Activated T-cell treated with anti-CD3 and anti-CD28 coated beads for 48 hours (primary cell): ENCODE measurements at regions not wholly inside any gene's neighbourhood (a gene's known extent, or its start where the extent isn't known, plus 50 kb on each side); places are given as distances from the start of the nearest gene placed in this dataset.

Source experiments
- DNase-seq: peaks from one replicate; pipeline ENCODE4 v3.0.0-alpha.2; 2020; ENCODE audit warnings: low read depth

DNA sequence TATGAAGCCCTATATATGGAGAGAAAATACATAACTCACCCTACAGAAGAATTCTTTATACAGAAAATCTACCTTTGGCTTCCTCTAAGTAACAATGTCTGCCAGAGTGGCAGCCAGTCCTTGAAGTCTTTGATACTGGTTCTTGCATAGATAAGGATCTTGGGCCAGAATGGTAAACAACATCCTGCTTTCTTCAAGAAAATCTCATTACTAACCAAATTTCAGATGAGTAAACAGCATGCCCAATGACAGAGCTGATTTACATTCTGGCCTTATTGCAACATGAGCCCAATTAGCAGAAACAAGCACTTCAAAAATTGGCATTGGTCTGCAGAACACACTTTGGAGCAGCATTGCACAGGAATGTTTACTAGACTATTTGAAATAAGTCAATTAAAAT is 336.5 kb upstream of the ST6GAL2 start:
- no peak for DNase-seq

DNA sequence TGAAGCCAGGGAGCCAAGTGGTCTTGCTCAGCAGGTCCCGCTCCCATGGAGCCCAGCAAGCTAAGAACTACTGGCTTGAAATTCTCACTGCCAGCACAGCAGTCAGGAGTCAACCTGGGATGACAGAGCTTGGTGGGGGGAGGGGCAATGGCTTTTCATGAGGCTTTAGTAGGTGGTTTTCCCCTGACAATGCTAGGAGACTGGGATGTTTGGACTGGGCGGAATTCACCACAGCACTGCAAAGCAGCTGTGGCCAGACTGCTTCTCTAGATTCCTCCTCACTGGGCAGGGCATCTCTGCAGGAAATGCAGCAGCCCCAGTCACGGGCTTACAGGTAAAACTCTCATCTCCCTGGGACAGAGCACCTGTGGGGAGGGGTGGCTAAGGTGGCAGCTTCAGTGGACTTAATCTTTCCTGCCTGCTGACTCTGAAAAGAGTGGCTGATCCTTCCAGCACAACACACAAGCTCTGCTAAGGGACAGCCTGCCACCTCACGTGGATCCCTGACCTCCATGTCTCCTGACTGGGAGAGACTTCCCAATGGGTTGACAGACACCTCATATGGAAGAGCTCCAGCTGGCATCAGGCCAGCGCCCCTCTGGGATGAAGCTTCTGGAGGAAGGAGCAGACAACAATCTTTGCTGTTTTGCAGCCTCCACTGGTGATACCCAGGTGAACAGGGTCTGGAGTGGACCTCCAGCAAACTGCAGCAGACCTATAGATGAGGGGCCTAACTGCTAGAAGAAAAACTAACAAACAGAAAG is 349.7 kb upstream of the ST6GAL2 start:
- no peak for DNase-seq

DNA sequence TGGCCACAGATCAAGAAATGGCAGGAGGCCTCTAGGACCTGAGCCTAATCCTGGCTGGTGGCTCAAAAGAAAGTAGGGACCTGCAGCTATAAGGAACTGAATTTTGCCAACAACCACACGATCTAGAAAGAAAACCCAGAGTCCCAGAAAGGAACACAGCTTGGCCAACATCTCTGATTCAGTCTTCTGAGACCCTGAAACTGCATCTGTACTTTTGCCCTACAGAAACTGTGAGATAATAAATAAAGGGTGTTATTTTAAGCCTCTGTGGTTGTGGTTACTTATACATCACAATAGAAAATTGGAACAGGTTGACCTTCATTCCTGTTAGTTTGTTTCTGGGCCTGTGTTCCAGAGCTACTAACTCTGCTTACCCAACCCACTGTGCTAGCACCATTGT is 356.8 kb upstream of the ST6GAL2 start:
- DNase-seq: no peak

DNA sequence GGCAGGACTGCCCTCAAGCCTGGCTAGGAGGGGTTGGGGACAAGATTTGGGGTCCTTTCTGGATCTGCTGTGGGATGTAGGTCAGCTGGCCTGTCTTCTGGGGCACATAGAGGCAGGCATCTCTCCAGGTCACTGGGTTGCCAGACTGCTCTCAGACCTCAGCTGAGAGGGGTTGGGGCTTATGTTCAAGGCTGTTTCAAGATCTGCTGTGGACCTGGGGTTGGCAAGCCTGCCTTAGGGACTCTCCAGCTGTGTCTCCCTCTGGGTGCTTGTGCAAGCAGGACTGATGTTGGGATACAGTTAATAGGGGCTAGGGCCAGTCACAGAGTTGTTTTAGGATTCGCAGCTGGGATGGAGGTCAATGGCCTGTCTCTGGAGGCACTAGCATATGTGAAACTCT is 363.0 kb upstream of the ST6GAL2 start:
- DNase-seq: no peak

DNA sequence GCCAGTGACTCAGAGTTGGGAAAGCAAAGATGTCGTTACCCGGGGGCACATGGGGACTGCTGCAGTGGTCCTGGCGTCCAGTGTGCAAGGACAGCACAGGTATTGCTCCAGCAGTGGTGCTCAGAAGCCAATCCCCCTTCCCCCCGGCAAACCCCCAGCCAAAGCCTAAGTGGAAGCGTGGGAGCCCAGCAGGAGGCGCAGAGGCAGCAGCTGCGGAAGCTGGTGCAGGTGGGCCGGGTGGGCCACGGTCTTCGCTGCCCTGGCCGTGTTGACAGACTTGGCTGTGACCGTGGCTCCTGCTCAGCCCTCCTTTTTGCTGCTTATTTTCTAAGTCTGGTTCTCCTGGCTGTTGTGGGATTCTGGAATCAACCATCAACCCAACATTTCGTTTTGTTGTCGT is 369.8 kb upstream of the ST6GAL2 start:
- no peak for DNase-seq

DNA sequence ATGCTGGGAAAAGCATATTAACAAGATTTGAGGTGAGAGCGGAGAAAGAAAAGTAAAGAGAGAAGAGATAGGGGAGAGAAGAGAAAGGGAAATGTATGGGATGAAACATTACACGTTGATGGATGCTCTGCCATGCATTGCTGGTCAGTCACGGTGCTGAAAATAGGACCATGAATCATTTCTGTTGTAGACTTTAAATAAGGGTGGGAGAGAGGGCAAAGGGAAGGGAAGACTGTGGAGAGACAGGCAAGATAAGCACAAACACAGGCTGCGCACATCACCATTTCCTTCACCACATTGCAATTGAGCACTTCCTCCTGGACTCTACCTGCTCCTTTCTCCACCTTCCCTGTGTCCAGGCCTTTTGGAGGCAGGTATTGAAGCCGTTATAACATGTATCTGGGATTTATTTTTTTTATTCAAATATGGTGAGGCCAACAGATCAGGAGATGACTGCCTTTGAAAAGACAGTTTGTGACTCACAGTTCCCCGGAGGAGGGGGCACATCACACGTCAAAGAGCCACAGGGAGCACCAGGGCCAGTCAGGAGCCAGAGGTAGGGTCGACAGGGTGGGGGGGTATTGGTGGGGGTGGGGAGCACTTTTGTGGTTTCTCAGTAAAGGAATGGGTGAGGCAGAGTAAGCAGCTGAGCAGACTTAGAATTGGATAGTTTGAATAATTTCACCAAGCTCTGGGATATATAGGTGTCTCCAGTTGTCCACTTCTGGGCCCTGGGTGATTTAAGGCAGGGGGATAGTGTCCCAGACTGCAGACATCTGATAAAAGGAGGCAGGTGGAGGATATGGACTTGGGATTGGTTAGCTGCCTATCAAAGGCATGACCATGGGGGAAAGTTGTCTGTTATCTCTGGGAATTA is 372.8 kb upstream of the ST6GAL2 start:
- no peak for DNase-seq

DNA sequence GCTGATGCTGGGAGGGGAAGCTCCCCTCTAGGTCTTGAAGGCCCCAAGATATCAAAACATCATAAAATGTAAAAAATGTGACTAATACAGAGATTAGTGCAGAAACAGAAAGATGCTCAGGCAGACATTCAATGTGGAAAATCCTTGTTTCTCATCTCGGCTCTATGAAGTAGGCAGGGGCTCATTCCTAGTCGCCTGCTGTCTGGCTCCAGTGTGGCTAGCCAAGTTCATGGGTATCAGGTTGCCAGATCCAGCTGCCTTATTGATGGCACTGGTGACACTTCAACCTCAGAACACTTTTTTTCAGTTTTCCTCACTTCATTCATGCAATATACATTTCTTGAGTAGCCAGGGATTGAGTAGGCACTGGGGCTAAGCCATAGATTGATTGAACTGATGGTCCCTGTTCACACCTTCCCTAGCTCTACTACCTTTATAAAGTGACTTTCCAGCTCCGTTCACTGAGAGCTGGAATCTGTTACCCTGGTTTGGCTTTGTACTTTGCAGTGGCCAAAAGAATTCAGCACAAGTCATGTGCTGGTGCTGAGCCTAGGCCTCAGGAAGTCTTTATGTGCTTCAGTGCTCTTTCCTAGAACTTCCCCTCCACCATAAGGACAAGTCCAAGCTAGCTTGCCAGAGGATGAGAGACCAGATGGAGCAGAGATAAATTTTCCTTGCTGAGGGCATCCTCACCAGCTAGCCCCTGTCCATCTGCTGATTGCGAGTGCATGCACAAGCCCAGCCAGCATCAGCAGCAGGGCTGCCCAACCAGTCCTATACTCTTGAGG is 373.6 kb upstream of the ST6GAL2 start:
- DNase-seq: no peak

DNA sequence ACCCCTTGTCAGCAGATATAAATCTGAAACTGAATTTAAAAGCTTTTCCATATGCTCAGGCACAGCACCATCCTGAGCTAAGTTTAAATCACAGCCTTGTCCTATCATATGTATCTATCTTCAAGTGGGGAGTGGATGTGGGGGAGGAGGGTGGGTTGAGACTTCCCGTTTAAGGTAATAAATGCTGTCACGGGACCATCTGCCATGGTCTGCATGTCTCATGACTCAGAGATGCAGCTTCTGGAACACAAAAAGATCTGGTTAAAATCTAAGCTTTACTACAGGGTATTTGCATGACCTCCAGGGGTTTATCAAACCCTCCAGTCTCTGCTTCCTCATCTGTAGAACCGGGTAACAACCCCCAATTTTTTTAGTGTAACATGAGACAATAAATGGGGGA is 377.7 kb upstream of the ST6GAL2 start:
- no peak for DNase-seq

DNA sequence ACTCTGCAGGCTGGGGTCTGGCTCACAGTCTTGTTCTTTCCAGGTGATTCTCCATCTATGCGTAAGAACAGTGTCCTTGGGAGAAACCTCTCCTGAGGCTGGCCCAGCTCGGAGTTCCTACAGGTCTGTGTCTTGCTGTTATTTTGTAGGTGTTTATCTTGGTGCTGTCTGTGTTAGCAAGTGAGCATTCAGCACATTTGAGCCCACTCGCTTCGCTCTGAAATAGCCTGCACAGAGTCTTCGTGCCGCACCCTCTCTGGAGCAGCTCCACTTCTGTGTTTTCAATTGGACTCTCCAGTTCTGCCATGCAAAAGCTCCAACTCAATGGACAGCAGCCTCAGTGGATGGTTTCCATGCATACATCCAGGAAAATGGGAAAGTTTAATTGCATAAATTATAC is 378.2 kb upstream of the ST6GAL2 start:
- DNase-seq: no peak

DNA sequence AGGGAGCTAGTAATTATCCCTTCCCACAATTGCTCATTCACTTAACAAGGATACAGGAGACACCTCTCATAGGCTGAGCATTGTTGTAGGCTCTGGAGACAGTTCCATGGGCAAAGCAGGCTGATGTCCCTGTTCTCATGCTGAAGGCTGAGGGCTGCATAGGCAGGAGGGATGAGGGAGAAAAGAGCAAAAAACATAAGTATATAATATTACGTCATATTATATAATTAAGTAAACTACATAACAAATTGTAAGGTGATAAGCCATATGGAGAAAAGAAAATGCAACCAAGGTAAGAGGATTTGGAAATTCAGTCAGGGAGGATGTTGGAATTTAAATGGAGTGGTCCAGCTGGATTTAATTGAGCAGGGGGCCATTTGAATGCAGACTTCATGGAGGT is 380.6 kb upstream of the ST6GAL2 start:
- no peak for DNase-seq

DNA sequence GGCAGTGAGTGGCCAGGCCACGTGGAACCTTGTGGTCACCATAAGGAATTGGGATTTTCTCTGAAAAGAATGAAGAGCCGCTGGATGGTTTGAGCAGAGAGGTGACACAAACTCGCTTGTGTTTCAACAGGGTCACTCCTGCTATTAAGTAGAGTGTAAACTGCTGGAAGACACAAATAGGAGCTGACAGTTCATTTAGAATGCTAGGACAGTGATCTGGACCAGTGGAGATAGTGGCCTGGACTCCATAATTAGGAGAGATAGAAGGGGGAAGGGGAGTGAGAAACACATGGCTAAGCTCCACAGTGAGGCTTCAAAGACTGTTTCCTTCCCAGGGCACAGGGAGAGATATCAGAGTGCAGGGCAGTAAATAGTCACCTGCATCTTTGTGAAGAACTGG is 381.1 kb upstream of the ST6GAL2 start:
- DNase-seq: no peak

DNA sequence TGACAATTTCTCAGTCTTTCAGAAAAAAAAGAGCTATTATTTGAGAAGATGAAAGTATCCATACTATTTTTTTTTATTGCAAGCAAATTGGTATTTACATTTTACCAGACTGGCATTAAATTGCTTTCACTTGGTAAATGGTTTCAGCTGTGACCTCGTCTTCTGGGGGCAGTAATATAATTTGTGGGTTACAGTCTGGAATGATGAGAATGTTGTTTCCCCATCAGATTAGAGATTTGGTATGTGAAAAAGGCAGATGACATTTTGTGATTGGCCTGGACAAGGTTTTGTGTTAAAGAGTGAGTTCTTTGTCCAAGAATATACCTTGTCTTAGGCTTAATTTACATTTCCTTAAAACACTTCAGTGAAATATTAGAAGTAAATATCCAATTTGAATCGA is 390.1 kb upstream of the ST6GAL2 start:
- no peak for DNase-seq

DNA sequence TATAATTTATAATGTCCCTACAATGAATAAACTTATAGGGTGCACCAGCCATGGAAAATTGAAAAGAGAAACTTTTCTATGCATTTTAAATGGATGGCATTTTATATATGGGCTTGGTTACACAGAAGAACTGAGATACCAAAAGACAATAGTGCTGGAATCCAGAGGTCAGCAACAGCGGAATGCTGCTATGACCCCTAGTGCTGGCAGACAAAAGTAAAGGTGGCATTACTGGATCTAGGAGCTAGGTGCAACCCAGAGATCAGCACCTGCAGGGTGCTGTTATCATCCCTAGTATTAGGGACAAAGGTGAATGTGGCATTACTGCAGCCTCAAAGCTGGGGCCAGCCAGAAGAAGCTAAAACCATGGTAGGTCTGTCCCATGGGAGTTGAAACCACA is 392.7 kb upstream of the ST6GAL2 start:
- DNase-seq: no peak

DNA sequence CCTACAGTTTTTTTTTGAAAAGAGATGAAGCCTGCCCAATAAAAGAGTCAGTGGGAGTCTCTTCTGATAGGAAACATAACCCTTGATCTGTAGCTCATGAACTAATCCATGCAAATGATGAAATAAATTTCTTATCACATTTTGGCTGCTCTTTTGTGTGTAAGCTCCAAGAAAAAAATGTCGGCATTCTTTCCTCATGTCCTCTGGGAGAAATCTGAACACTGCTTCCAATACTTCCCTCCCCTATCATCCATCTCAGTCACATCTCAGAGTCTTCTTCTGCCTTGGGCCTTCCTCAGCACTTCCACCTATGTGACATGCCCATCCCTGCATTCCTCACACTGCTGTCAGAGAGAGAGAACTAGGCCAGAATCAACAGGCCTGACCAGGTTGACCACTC is 395.7 kb upstream of the ST6GAL2 start:
- no peak for DNase-seq

DNA sequence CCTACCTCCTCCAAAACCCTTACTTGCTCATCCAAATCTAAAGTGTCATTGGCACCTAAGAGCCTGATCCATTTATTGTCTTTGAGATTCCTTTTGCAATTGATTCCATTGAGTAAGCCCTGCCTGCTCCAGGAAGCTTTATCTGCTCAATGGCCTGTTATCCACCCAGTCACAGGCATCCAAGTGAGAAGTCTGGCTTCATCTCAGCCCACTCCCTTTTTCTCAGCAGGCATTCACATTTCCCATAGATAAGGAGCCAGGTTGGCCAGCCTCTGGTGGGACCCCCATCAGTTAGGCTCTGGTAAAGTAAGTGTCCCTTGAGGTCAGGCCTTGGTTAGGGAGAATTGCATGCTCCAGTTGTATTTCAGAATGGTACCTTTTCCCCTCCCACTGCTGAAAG is 396.2 kb upstream of the ST6GAL2 start:
- no peak for DNase-seq

DNA sequence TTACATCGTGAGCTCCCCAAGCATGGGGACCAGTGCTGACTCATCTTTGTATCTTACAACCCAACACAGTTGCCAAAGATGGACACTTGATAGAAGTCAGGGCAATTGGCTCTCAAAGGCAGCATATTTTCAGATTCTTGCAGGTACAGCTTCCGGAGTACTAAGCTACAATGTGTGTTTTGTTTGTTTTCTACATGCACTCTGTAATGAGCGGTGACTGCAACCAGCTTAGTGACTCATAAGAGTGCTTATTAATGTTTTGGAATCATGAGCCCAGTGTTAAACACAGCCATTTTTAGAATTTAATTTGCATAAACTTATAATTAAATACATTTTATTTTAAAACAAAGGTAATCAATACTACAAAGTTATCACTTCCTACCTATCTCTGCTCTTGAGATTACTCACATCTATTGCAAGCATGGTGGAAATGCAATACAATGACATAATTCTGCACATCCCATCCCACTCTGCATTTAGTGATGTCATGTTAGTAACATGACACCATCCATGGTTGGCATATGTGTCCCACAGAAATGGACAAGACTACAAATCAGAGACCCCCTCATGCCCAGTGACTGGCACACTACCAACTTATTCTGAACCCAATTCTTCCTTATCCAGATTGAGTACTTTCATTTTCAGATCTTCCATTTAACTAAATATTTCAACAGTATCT is 399.8 kb upstream of the ST6GAL2 start:
- no peak for DNase-seq

DNA sequence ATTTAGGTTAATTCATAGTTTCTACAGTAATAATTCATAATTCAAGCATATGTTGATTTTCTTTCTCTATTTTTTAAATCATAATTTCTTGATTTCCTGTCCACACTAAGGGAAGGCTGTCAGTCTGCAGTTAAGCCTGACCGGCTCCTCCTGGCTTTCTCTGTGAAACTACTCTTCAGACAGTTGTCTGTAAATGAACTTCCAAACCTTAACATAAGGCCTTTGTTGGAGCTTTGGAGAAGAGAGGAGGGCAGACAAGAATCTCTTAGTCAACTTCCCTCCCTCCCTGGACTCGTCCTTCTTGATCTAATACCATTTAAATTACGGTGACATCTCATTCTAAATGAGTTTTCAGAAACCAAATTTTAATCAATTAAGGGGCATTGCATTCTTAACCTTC is 404.1 kb upstream of the ST6GAL2 start:
- DNase-seq: no peak

DNA sequence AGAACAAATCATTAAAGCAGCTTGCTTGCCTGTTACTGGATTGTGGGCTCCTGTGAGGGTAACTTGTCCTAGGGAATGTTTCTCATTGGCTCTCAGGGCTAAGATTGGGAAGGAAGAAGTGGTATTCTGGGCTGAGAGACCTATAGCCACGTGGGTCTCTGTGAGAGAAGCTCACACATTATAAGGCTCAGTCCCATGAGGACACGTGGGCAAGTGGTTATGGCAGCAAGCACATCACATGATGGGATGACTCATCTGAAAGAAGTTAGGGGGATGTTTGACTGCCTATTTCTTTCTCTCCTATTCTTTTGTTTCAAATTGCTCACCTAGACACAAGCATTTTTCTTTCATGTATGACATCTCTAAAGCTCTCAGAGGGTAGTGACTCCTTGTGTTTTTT is 418.0 kb upstream of the ST6GAL2 start:
- DNase-seq: no peak

DNA sequence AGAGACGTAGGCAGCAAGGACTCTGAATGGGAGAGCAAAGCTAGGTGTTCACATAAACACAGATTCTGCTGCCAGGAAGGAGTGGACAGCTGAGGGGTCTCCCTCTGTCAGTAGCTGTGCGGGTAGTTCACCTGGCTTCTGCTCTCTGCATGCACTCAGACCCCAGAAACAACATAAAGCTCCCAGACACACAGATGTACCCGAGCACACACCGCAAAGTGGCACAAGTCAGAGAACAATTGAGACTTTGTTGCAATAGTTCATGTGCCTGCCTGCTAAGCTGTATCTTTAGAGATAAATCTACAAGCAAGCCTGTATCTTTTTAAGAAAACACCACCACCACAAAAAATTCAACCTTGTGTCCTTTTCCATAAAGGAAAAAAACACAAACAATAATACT is 420.0 kb upstream of the ST6GAL2 start:
- no peak for DNase-seq

DNA sequence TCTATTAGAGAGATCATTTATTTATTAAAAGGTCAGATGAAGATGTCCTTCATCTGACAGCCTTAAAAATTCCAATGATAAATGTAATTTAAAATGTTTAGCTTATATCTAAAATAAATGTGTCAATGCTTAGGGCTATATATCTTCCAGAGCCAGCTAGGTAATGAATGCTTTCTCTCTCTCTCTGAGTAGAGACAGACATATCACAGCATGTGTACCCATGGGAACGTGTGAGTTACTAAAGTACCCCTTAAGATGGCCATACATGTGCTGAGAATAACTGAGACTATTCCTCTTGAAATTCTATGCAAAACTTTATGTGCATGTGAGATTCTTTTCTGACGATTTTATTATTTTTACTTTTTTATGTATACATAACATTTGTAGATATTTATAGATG is 420.9 kb upstream of the ST6GAL2 start:
- DNase-seq: no peak

DNA sequence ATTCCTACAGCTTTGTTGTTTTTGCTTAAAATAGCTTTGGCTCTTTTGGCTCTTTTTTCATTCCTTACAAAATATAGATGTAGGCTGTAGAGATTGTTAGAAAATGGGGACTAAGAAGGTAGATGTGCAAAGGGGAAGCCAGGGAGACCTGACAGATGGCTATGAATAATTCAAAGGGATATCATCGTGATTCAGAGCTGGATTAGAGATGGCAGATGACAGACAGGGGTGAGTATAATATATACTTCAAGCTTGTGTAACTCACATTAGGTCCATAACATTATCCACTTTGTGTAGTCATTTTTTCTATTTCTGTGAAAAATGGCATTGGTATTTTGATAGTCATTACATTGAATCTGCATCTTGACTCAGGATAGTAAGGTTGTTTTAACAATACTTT is 422.9 kb upstream of the ST6GAL2 start:
- no peak for DNase-seq

DNA sequence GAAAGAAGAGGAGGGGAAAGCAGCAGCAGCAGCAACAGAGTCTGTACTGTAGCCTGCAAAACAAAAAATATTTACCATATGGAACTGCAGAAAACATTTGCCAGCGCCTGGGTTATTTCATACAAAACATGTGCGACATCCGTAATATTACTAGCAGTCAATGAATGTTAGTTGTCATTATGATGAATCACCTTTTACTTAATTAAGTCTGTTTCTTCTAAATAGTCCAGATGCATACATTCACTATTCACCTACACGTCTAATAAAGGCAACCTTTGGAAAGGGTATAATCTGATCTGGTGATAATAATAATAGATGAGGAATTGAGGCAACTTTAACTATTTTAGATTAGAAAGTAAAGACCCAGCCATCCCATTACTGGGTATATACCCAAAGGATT is 426.3 kb upstream of the ST6GAL2 start:
- DNase-seq: no peak
